Adrenal gland (tissue), 9 donors: ENCODE measurements at regions not wholly inside any gene's neighbourhood (a gene's known extent, or its start where the extent isn't known, plus 50 kb on each side); places are given as distances from the start of the nearest gene placed in this dataset.
"Not testable (repeated sequence)": the region's sequence is repeated elsewhere in the genome, so short reads cannot be mapped to it uniquely, and the experiment has no call there.

Source experiments
- DNase-seq, 7 donors: peaks; one replicate each; pipeline ENCODE4 v3.0.0-alpha.2; 2019 to 2020
- H3K27ac ChIP-seq, 5 donors: fragments of 200-600 bp; sonication (generic) in 4 of 5; 1 replicate in 3 of 5; 2 replicates in 2 of 5; pipeline versions ENCODE4 v1.5.1 to v1.8.0; 2016 to 2020; ENCODE audit warnings: mild to moderate bottlenecking in 1 of 5
- H3K27me3 ChIP-seq: fragments of 200-600 bp; 2 replicates; pipeline ENCODE4 v1.8.0; 2021
- H3K36me3 ChIP-seq, 2 donors: fragments of 200-600 bp; replicated peaks in 1 of 2; 1 replicate in 1 of 2; 2 replicates in 1 of 2; pipeline versions ENCODE4 v1.5.1 to v1.8.0; 2018 to 2022
- H3K4me1 ChIP-seq, 2 donors: fragments of 200-600 bp; replicated peaks in 1 of 2; 1 replicate in 1 of 2; 2 replicates in 1 of 2; pipeline versions ENCODE4 v1.5.1 to v1.8.0; 2018 to 2021
- H3K4me3 ChIP-seq, 4 donors: fragments of 200-600 bp; sonication (generic) in 3 of 4; one replicate each; pipeline ENCODE4 v1.5.1; 2016 to 2018
- H3K9me3 ChIP-seq, 3 donors: fragments of 200-600 bp; sonication (generic) in 1 of 3; replicated peaks in 1 of 3; 1 replicate in 2 of 3; 2 replicates in 1 of 3; pipeline versions ENCODE4 v1.5.1 to v1.8.0; 2016 to 2021
- CTCF ChIP-seq, 6 experiments: fragments of 450-650 bp in 4 of 6; fragments of 200-600 bp in 2 of 6; sonication (generic) in 1 of 6; IDR thresholded peaks; 1 replicate in 5 of 6; 2 replicates in 1 of 6; pipeline versions ENCODE4 v1.5.1 to v1.8.0; 2016 to 2021; ENCODE audit warnings: antibody characterized with exemption in 6 of 6, mild to moderate bottlenecking in 2 of 6, moderate library complexity in 1 of 6
- POLR2A ChIP-seq, 2 donors: fragments of 450-650 bp; IDR thresholded peaks; one replicate each; pipeline ENCODE4 v1.6.1; 2017; ENCODE audit warnings: antibody characterized with exemption in 2 of 2, mild to moderate bottlenecking in 2 of 2, moderate library complexity in 1 of 2
- WGBS, 4 donors: extraction: QIAGEN DNeasy Blood & Tissue Kit in 2 of 4; methylation state at CpG; one replicate each; pipeline versions ENCODE4 v1.1.5 to v1.1.7; 2013 to 2017; 5-methylcytosine and 5-hydroxymethylcytosine counted together
- intact Hi-C, 2 donors: fragments of 100-400 bp; cut with DNase I; formaldehyde crosslinking; loops; one replicate each; pipeline versions ENCODE4 v1.14.1 to v1.15.0; 2022 to 2023
- donor health status: healthy with polysubstance abuse.
- donor health status: Bipolar disorder and iron deficiency.
- donor health status: DM: yes; HTN: yes; CAD: no.
- donor health status: DM: no; HTN: no; CAD: no.
- donor health status: DM: no; HTN: no; CAD: no.

DNA sequence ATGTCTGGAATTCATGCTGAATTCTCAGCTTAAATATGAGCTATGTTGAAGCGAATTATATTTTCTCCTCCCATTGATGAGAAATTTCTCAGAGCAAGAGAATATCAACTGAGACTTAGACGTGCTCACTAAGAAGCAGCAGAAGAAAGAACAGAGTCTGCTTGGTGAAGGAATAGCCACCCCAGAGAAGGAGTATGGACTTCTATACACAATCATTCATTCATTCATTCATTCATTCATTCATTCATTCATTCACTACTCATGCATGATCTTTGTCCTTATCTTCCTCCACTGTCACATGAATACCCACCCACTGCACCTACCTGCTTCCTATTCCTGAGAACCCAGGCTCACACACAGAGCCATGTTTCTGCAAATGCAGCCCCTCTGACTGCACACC lies 206.6 kb downstream of the DEPDC1B start:
- Histone ChIP-seq H3K27me3 (no peaks in the 10 kb centered on the region), H3K27ac (no peak overlapping the region), H3K36me3 (no peaks in the 10 kb centered on the region), H3K9me3 (no peaks in the 10 kb centered on the region), H3K4me1 (no peaks in the 10 kb centered on the region), H3K4me3 (no peak overlapping the region)
- no peak for TF ChIP-seq POLR2A (IDR thresholded peaks at IDR 0.05)
- no peak for TF ChIP-seq CTCF (IDR thresholded peaks at IDR 0.05)
- intact Hi-C loops = no loop called here
- 75 to 87% (median 80%) methylated on average over 2 of the region's 2 CpGs for WGBS, 4 donors
- DNase-seq = no peak

- Histone ChIP-seq H3K36me3 (no peaks in the 10 kb centered on the region), H3K4me3 (no peak overlapping the region), H3K27ac (no peak overlapping the region), H3K27me3 (no peaks in the 10 kb centered on the region), H3K9me3 (no peaks in the 10 kb centered on the region), H3K4me1 (no peaks in the 10 kb centered on the region)
- WGBS, 4 donors = 38 to 46% (median 41%) methylated on average over 2 of the region's 2 CpGs
- no peak for TF ChIP-seq CTCF (IDR thresholded peaks at IDR 0.05)
- TF ChIP-seq POLR2A (IDR thresholded peaks at IDR 0.05) = no peak
- intact Hi-C loops = no loop called here
- no peak for DNase-seq
Observed at GRCh38 chr5:60492958-60493357, 207.0 kb downstream of the DEPDC1B start.

DNA sequence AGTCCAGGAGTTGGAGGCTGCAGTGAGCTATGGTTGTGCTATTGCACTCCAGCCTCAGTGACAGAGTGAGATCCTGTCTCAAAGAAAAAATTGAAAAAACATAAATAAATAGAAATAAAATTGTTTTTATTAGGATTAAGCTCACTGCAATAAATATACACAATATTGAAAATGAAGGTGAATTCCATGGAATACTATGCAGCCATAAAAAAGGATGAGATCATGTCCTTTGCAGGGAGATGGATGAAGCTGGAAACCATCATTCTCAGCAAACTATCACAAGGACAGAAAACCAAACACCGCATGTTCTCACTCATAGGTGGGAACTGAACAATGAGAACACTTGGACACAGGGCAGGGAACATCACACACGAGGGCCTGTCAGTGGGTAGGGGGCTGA lies 207.6 kb downstream of the DEPDC1B start:
- H3K4me1 ChIP-seq, H3K9me3 ChIP-seq, DNase-seq, H3K36me3 ChIP-seq, intact Hi-C loops, H3K4me3 ChIP-seq, H3K27ac ChIP-seq, H3K27me3 ChIP-seq: not testable (repeated sequence)
- 90 to 93% (median 91%) methylated on average over 2 of the region's 2 CpGs for WGBS, 4 donors

DNA sequence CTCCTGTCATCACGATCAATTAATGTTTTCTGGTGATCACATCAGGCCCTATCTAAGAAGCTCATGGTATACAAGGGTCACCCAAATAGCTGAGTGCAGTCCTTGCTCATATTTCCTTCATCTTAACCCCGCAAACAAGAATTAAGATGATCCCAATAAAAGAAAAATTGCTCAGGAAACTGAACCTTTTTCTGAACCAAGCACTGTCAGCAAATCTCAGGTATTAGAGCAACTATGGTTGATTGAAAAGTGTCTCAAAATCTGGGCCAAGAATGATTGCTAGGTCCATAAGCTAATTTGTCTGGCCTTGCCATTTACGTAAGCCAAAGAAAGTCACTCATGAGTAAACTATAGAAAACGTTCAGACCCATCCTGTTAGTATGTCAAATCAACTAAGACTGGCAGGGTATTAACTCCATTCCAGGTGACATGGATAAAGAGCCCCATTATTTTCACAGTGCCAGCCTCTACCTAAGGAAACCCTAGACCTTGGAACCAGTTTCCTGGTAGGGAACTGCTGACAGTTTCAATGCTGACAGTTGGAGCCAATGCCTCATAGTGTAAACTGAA lies 209.3 kb downstream of the DEPDC1B start:
- no peak for DNase-seq
- WGBS, 4 donors = 70 to 79% (median 76%) methylated on average over 4 of the region's 4 CpGs
- no peak for TF ChIP-seq CTCF (IDR thresholded peaks at IDR 0.05)
- Histone ChIP-seq H3K36me3 (no peaks in the 10 kb centered on the region), H3K27me3 (no peaks in the 10 kb centered on the region), H3K9me3 (peaks cover 0 to 4% (median 0%) of the 10 kb centered on the region in 3 donors), H3K4me1 (no peaks in the 10 kb centered on the region), H3K4me3 (no peak overlapping the region), H3K27ac (no peak overlapping the region)
- intact Hi-C loops = no loop called here

- no peak for TF ChIP-seq POLR2A (IDR thresholded peaks at IDR 0.05)
- no peak for TF ChIP-seq CTCF (IDR thresholded peaks at IDR 0.05)
- Histone ChIP-seq H3K4me3 (no peak overlapping the region), H3K27ac (no peak overlapping the region)
Observed at GRCh38 chr5:60489856-60490255, 210.1 kb downstream of the DEPDC1B start.

More at GRCh38 chr5:60489856-60490255, 210.1 kb downstream of the DEPDC1B start:
- Histone ChIP-seq H3K36me3 (no peaks in the 10 kb centered on the region), H3K4me1 (no peaks in the 10 kb centered on the region), H3K9me3 (peaks cover 0 to 4% (median 0%) of the 10 kb centered on the region in 3 donors), H3K27me3 (no peaks in the 10 kb centered on the region)
- 87 to 94% (median 89%) methylated on average over 3 of the region's 3 CpGs for WGBS, 4 donors
- DNase-seq = no peak
- intact Hi-C loops = no loop called here
